ENCODE measurements at regions not wholly inside any gene's neighbourhood (a gene's known extent, or its start where the extent isn't known, plus 50 kb on each side); places are given as distances from the start of the nearest gene placed in this dataset.

DNA sequence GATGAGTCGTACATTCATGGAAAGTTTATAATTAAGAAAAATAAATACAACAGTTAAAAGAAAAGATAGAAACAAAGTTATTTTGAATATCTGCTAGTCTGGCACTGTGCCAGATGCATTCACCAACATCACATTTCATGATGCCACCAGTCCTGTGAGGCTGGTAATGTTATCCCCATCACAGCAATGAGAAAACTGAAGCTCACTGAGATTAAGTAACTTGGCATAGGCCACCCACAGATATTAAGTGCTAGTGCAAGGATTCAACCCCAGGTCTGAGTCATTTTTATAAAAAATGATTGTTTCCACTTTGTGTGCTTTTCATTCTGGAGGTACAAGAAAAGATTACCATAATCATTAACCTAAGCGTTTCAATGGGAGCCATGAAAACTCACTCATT, 65.0 kb upstream of the IL15 start:
- Mint-ChIP-seq H3K27me3 (ENCODE audit: low read depth) (no peaks in the 10 kb centered on the region), H3K9me3 (no peaks in the 10 kb centered on the region), H3K27ac (no peak overlapping the region), H3K4me3 (no peak overlapping the region), H3K36me3 (no peaks in the 10 kb centered on the region), H3K4me1 (peaks cover 5% of the 10 kb centered on the region)
- ChIA-PET POLR2A (no interaction called here), CTCF (no interaction called here)
- TF ChIP-seq, protein P1, sequence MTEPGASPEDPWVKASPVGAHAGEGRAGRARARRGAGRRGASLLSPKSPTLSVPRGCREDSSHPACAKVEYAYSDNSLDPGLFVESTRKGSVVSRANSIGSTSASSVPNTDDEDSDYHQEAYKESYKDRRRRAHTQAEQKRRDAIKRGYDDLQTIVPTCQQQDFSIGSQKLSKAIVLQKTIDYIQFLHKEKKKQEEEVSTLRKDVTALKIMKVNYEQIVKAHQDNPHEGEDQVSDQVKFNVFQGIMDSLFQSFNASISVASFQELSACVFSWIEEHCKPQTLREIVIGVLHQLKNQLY (CRISPR knock-in tag; IDR thresholded peaks at IDR 0.05) = no peak
- TF ChIP-seq RELA (CRISPR knock-in tag; IDR thresholded peaks at IDR 0.05; ENCODE audit: borderline replicate concordance) (no peak), ZNF671 (CRISPR knock-in tag; IDR thresholded peaks at IDR 0.05) (no peak), SOX15 (CRISPR knock-in tag; IDR thresholded peaks at IDR 0.05) (no peak), MYBL2 (CRISPR knock-in tag; IDR thresholded peaks at IDR 0.05) (no peak), EMX1 (CRISPR knock-in tag; IDR thresholded peaks at IDR 0.05) (no peak), ZNF317 (CRISPR knock-in tag; IDR thresholded peaks at IDR 0.05; ENCODE audit: borderline replicate concordance, low read depth) (no peak), ZNF423 (CRISPR knock-in tag; IDR thresholded peaks at IDR 0.05) (no peak), TP53 (CRISPR knock-in tag; IDR thresholded peaks at IDR 0.05) (no peak)
- TF ChIP-seq, protein P2, sequence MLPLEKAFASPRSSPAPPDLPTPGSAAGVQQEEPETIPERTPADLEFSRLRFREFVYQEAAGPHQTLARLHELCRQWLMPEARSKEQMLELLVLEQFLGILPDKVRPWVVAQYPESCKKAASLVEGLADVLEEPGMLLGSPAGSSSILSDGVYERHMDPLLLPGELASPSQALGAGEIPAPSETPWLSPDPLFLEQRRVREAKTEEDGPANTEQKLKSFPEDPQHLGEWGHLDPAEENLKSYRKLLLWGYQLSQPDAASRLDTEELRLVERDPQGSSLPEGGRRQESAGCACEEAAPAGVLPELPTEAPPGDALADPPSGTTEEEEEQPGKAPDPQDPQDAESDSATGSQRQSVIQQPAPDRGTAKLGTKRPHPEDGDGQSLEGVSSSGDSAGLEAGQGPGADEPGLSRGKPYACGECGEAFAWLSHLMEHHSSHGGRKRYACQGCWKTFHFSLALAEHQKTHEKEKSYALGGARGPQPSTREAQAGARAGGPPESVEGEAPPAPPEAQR (CRISPR knock-in tag; IDR thresholded peaks at IDR 0.05) = no peak
- TF ChIP-seq, protein P3, sequence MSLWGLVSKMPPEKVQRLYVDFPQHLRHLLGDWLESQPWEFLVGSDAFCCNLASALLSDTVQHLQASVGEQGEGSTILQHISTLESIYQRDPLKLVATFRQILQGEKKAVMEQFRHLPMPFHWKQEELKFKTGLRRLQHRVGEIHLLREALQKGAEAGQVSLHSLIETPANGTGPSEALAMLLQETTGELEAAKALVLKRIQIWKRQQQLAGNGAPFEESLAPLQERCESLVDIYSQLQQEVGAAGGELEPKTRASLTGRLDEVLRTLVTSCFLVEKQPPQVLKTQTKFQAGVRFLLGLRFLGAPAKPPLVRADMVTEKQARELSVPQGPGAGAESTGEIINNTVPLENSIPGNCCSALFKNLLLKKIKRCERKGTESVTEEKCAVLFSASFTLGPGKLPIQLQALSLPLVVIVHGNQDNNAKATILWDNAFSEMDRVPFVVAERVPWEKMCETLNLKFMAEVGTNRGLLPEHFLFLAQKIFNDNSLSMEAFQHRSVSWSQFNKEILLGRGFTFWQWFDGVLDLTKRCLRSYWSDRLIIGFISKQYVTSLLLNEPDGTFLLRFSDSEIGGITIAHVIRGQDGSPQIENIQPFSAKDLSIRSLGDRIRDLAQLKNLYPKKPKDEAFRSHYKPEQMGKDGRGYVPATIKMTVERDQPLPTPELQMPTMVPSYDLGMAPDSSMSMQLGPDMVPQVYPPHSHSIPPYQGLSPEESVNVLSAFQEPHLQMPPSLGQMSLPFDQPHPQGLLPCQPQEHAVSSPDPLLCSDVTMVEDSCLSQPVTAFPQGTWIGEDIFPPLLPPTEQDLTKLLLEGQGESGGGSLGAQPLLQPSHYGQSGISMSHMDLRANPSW (CRISPR knock-in tag; conservative IDR thresholded peaks at IDR 0.05; ENCODE audit: low read depth) = no peak
- TF ChIP-seq, protein P4, sequence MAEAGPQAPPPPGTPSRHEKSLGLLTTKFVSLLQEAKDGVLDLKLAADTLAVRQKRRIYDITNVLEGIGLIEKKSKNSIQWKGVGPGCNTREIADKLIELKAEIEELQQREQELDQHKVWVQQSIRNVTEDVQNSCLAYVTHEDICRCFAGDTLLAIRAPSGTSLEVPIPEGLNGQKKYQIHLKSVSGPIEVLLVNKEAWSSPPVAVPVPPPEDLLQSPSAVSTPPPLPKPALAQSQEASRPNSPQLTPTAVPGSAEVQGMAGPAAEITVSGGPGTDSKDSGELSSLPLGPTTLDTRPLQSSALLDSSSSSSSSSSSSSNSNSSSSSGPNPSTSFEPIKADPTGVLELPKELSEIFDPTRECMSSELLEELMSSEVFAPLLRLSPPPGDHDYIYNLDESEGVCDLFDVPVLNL (CRISPR knock-in tag; IDR thresholded peaks at IDR 0.05; ENCODE audit: borderline replicate concordance, low read depth) = no peak
- TF ChIP-seq, protein P5, sequence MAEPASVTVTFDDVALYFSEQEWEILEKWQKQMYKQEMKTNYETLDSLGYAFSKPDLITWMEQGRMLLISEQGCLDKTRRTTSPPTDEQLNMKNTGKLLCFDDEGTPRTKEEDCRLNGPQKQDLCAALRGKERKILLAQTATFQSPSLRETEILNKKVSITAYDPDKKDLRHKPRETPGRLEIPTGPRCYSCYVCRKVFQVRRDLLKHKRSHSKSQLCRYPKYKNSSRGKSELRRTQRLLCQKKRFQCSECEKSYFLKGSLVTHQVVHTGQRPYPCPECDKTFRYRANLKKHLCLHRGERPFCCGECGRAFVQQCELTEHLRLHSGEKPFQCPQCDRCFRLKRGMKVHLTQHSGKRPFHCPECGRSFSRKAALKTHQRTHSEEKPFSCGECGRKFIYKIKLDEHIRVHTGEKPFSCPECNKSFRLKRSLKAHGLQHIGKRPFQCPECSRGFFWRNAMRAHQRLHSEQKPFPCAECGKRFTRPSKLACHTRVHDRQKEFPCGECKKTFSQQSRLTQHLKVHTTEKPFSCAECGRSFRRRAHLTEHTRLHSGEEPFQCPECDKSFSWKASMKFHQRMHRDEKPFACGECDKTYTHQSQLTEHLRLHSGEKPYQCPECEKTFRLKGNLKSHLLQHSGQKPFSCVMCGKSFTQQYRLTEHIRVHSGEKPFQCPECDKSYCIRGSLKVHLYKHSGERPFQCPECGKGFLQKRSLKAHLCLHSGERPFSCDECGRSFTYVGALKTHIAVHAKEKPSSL (CRISPR knock-in tag; conservative IDR thresholded peaks at IDR 0.05) = no peak
- TF ChIP-seq, protein P6, sequence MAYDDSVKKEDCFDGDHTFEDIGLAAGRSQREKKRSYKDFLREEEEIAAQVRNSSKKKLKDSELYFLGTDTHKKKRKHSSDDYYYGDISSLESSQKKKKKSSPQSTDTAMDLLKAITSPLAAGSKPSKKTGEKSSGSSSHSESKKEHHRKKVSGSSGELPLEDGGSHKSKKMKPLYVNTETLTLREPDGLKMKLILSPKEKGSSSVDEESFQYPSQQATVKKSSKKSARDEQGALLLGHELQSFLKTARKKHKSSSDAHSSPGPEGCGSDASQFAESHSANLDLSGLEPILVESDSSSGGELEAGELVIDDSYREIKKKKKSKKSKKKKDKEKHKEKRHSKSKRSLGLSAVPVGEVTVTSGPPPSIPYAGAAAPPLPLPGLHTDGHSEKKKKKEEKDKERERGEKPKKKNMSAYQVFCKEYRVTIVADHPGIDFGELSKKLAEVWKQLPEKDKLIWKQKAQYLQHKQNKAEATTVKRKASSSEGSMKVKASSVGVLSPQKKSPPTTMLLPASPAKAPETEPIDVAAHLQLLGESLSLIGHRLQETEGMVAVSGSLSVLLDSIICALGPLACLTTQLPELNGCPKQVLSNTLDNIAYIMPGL (CRISPR knock-in tag; IDR thresholded peaks at IDR 0.05) = no peak
- TF ChIP-seq, protein P7, sequence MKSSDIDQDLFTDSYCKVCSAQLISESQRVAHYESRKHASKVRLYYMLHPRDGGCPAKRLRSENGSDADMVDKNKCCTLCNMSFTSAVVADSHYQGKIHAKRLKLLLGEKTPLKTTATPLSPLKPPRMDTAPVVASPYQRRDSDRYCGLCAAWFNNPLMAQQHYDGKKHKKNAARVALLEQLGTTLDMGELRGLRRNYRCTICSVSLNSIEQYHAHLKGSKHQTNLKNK (CRISPR knock-in tag; IDR thresholded peaks at IDR 0.05) = no peak
- DNase-seq (ENCODE audit: low spot score) (no peak), ATAC-seq (no peak)

DNA sequence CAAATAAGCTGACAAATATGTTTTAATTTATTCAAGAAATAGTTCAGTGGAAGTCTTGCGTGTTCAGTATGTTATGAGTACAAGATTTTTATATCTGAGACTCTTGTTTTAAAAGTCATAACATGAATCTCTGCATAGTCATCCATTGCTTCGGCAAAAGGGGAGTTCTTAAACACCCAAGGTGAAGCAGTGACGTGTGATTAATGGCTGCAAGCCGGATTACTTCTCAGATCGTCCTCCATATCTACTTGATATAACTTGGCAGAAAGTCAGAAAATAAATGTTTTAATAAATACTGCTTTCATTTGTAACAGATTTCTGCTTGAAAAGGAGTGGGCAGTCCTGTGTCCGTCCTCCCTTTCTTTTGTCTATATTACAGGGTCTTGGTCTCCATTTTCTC, 64.6 kb upstream of the IL15 start:
- Mint-ChIP-seq H3K36me3 (no peaks in the 10 kb centered on the region), H3K9me3 (no peaks in the 10 kb centered on the region), H3K27me3 (ENCODE audit: low read depth) (no peaks in the 10 kb centered on the region), H3K4me3 (no peak overlapping the region), H3K27ac (no peak overlapping the region), H3K4me1 (peaks cover 5% of the 10 kb centered on the region)
- POLR2A ChIA-PET = no interaction called here
- no peak for TF ChIP-seq GABPB1 (CRISPR knock-in tag; IDR thresholded peaks at IDR 0.05)
- ATAC-seq (no peak), DNase-seq (ENCODE audit: low spot score) (no peak)
- CTCF ChIA-PET = no interaction called here

Measured in WTC11 (cell line).